NCI-H774 (cell line): ENCODE measurements at regions not wholly inside any gene's neighbourhood (a gene's known extent, or its start where the extent isn't known, plus 50 kb on each side); places are given as distances from the start of the nearest gene placed in this dataset.
A peak's percentile ranks its signal among the peaks of the same experiment; 100 is the strongest.
"Not testable (repeated sequence)": the region's sequence is repeated elsewhere in the genome, so short reads cannot be mapped to it uniquely, and the experiment has no call there.

ENCODE experiments used
- DNase-seq: peaks from one replicate; lab custom pipeline; 2025; lab: John Stamatoyannopoulos, UW

- no peak for DNase-seq
Measured at GRCh38 chr12:11539156-11539555, 110.3 kb upstream of the ETV6 start.

- DNase-seq: no peak
Measured at GRCh38 chr12:11540156-11540555, 109.3 kb upstream of the ETV6 start.

GRCh38 chr12:11540615-11541310 lies 108.7 kb upstream of the ETV6 start:
- no peak for DNase-seq

- no peak for DNase-seq
Measured at GRCh38 chr12:11542599-11542998, 106.9 kb upstream of the ETV6 start.

GRCh38 chr12:11543457-11544158 lies 105.9 kb upstream of the ETV6 start:
- DNase-seq: no peak

- DNase-seq: no peak
Measured at GRCh38 chr12:11545484-11546330, 103.8 kb upstream of the ETV6 start.

GRCh38 chr12:11546582-11547270 lies 102.7 kb upstream of the ETV6 start:
- DNase-seq: not testable (repeated sequence)

GRCh38 chr12:11547271-11547646 lies 102.2 kb upstream of the ETV6 start:
- not testable (repeated sequence) for DNase-seq

- no peak for DNase-seq
Measured at GRCh38 chr12:11549119-11549518, 100.4 kb upstream of the ETV6 start.

- peak; percentile 41 for DNase-seq
Measured at GRCh38 chr12:11553871-11554533, 95.5 kb upstream of the ETV6 start.

- no peak for DNase-seq
Measured at GRCh38 chr12:11555195-11555594, 94.3 kb upstream of the ETV6 start.

GRCh38 chr12:11555743-11556625 lies 93.5 kb upstream of the ETV6 start:
- DNase-seq: no peak

GRCh38 chr12:11556682-11557081 lies 92.8 kb upstream of the ETV6 start:
- DNase-seq: no peak

GRCh38 chr12:11559626-11560340 lies 89.7 kb upstream of the ETV6 start:
- DNase-seq: no peak

- DNase-seq: no peak
Measured at GRCh38 chr12:11561411-11561810, 88.1 kb upstream of the ETV6 start.

- no peak for DNase-seq
Measured at GRCh38 chr12:11563785-11564739, 85.4 kb upstream of the ETV6 start.

GRCh38 chr12:11564984-11565651 lies 84.4 kb upstream of the ETV6 start:
- no peak for DNase-seq

GRCh38 chr12:11565752-11566151 lies 83.7 kb upstream of the ETV6 start:
- DNase-seq: no peak
